Type B pancreatic cell (in vitro differentiated cells): ENCODE measurements at regions not wholly inside any gene's neighbourhood (a gene's known extent, or its start where the extent isn't known, plus 50 kb on each side); places are given as distances from the start of the nearest gene placed in this dataset.

ENCODE experiments used
- DNase-seq: peaks from one replicate; pipeline ENCODE4 v3.0.0; 2021; ENCODE audit warnings: mixed read lengths; ENCODE audit not compliant: unreplicated experiment; ENCODE audit errors: extremely low spot score
- H3K27ac Mint-ChIP-seq: 2 replicates; pipeline ENCODE4 v1.8.0; 2021; ENCODE audit warnings: mild to moderate bottlenecking, mixed read lengths
- H3K27me3 Mint-ChIP-seq: 2 replicates; pipeline ENCODE4 v1.8.0; 2021; ENCODE audit warnings: mixed read lengths
- H3K36me3 Mint-ChIP-seq: 2 replicates; pipeline ENCODE4 v1.8.0; 2021; ENCODE audit warnings: mixed read lengths
- H3K4me1 Mint-ChIP-seq: one replicate; pipeline ENCODE4 v1.8.0; 2021; ENCODE audit warnings: mixed read lengths; ENCODE audit not compliant: unreplicated experiment
- H3K4me3 Mint-ChIP-seq: 2 replicates; pipeline ENCODE4 v1.8.0; 2021; ENCODE audit warnings: mild to moderate bottlenecking, mixed read lengths
- H3K9me3 Mint-ChIP-seq: 2 replicates; pipeline ENCODE4 v1.8.0; 2021; ENCODE audit warnings: mixed read lengths
- CTCF ChIP-seq: fragments of 200-600 bp; sonication (generic); conservative IDR thresholded peaks from 2 replicates; pipeline ENCODE4 v1.5.0; 2021; ENCODE audit warnings: antibody characterized with exemption, mild to moderate bottlenecking

- no peak for DNase-seq
- no peaks in the 10 kb centered on the region for H3K9me3 Mint-ChIP-seq
- H3K36me3 Mint-ChIP-seq: no peaks in the 10 kb centered on the region
- no peak overlapping the region for H3K27ac Mint-ChIP-seq
- H3K4me3 Mint-ChIP-seq: no peak overlapping the region
- TF ChIP-seq CTCF: no peak
- H3K4me1 Mint-ChIP-seq: no peaks in the 10 kb centered on the region
- no peaks in the 10 kb centered on the region for H3K27me3 Mint-ChIP-seq
These were observed 77.6 kb upstream of the RGS18 start for GRCh38 chr1:192080684-192081083.

GRCh38 chr1:192081359-192081758, 76.9 kb upstream of the RGS18 start:
- Mint-ChIP-seq H3K27me3 (no peaks in the 10 kb centered on the region), H3K9me3 (no peaks in the 10 kb centered on the region), H3K4me1 (no peaks in the 10 kb centered on the region), H3K36me3 (no peaks in the 10 kb centered on the region), H3K4me3 (no peak overlapping the region), H3K27ac (no peak overlapping the region)
- no peak for TF ChIP-seq CTCF
- no peak for DNase-seq

- H3K36me3 Mint-ChIP-seq: no peaks in the 10 kb centered on the region
- no peak overlapping the region for H3K4me3 Mint-ChIP-seq
- H3K4me1 Mint-ChIP-seq: no peaks in the 10 kb centered on the region
- TF ChIP-seq CTCF: no peak
- H3K27ac Mint-ChIP-seq: no peak overlapping the region
- H3K27me3 Mint-ChIP-seq: no peaks in the 10 kb centered on the region
- H3K9me3 Mint-ChIP-seq: no peaks in the 10 kb centered on the region
- DNase-seq: no peak
These were observed 71.6 kb upstream of the RGS18 start for GRCh38 chr1:192086644-192087043.

- H3K36me3 Mint-ChIP-seq: no peaks in the 10 kb centered on the region
- no peaks in the 10 kb centered on the region for H3K9me3 Mint-ChIP-seq
- TF ChIP-seq CTCF: no peak
- no peaks in the 10 kb centered on the region for H3K4me1 Mint-ChIP-seq
- H3K4me3 Mint-ChIP-seq: no peak overlapping the region
- H3K27me3 Mint-ChIP-seq: no peaks in the 10 kb centered on the region
- no peak overlapping the region for H3K27ac Mint-ChIP-seq
- no peak for DNase-seq
These were observed 70.9 kb upstream of the RGS18 start for GRCh38 chr1:192087334-192087733.

GRCh38 chr1:192088496-192088895, 69.8 kb upstream of the RGS18 start:
- Mint-ChIP-seq H3K4me1 (no peaks in the 10 kb centered on the region), H3K4me3 (no peak overlapping the region), H3K27me3 (no peaks in the 10 kb centered on the region), H3K36me3 (no peaks in the 10 kb centered on the region), H3K9me3 (no peaks in the 10 kb centered on the region), H3K27ac (no peak overlapping the region)
- DNase-seq: no peak
- no peak for TF ChIP-seq CTCF

- H3K27ac Mint-ChIP-seq: no peak overlapping the region
- peaks cover 7% of the 10 kb centered on the region for H3K9me3 Mint-ChIP-seq
- no peaks in the 10 kb centered on the region for H3K27me3 Mint-ChIP-seq
- H3K36me3 Mint-ChIP-seq: no peaks in the 10 kb centered on the region
- H3K4me1 Mint-ChIP-seq: no peaks in the 10 kb centered on the region
- no peak for TF ChIP-seq CTCF
- no peak for DNase-seq
- H3K4me3 Mint-ChIP-seq: no peak overlapping the region
These were observed 60.3 kb upstream of the RGS18 start for GRCh38 chr1:192098001-192098400.
